ENCODE measurements at regions not wholly inside any gene's neighbourhood (a gene's known extent, or its start where the extent isn't known, plus 50 kb on each side); places are given as distances from the start of the nearest gene placed in this dataset.

GRCh38 chr5:87949676-87950631 lies 318.7 kb downstream of the TMEM161B start:
- DNase-seq: no peak

- DNase-seq: no peak
Observed at GRCh38 chr5:87948486-87948885, 320.2 kb downstream of the TMEM161B start.

- DNase-seq: no peak
Observed at GRCh38 chr5:87946271-87946670, 322.4 kb downstream of the TMEM161B start.

- DNase-seq: no peak
Observed at GRCh38 chr5:87945286-87945650, 323.4 kb downstream of the TMEM161B start.

GRCh38 chr5:87944553-87945285 lies 323.9 kb downstream of the TMEM161B start:
- DNase-seq: peak; percentile 31

- no peak for DNase-seq
Observed at GRCh38 chr5:87940775-87941174, 327.9 kb downstream of the TMEM161B start.

GRCh38 chr5:87936667-87937066 lies 332.0 kb downstream of the TMEM161B start:
- no peak for DNase-seq

GRCh38 chr5:87924436-87924835 lies 344.2 kb downstream of the TMEM161B start:
- DNase-seq: no peak

- DNase-seq: no peak
Observed at GRCh38 chr5:87916320-87916719, 352.3 kb downstream of the TMEM161B start.

GRCh38 chr5:87912419-87912818 lies 356.2 kb downstream of the TMEM161B start:
- no peak for DNase-seq

- DNase-seq: no peak
Observed at GRCh38 chr5:87909382-87909781, 359.3 kb downstream of the TMEM161B start.

GRCh38 chr5:87906962-87907361 lies 361.7 kb downstream of the TMEM161B start:
- DNase-seq: no peak

- DNase-seq: no peak
Observed at GRCh38 chr5:87900419-87900818, 368.2 kb downstream of the TMEM161B start.

GRCh38 chr5:87899721-87900131 lies 368.9 kb downstream of the TMEM161B start:
- DNase-seq: peak; percentile 24

- peak; percentile 40 for DNase-seq
Observed at GRCh38 chr5:87899208-87899661, 369.4 kb downstream of the TMEM161B start.

GRCh38 chr5:87898574-87898973 lies 370.1 kb downstream of the TMEM161B start:
- DNase-seq: no peak

GRCh38 chr5:87888139-87888538 lies 380.5 kb downstream of the TMEM161B start:
- DNase-seq: no peak

GRCh38 chr5:87887247-87887646 lies 381.4 kb downstream of the TMEM161B start:
- DNase-seq: no peak

GRCh38 chr5:87886164-87886563 lies 382.5 kb downstream of the TMEM161B start:
- DNase-seq: no peak

- no peak for DNase-seq
Observed at GRCh38 chr5:87885758-87886157, 382.9 kb downstream of the TMEM161B start.

- DNase-seq: no peak
Observed at GRCh38 chr5:87877495-87877894, 391.1 kb downstream of the TMEM161B start.

GRCh38 chr5:87877023-87877422 lies 391.6 kb downstream of the TMEM161B start:
- DNase-seq: no peak

GRCh38 chr5:87876616-87877015 lies 392.0 kb downstream of the TMEM161B start:
- no peak for DNase-seq
